ENCODE measurements at regions not wholly inside any gene's neighbourhood (a gene's known extent, or its start where the extent isn't known, plus 50 kb on each side); places are given as distances from the start of the nearest gene placed in this dataset.

- Histone ChIP-seq H3K4me3 (no peak overlapping the region), H3K4me1 (no peaks in the 10 kb centered on the region), H3K27ac (no peak overlapping the region), H3K9me3 (no peaks in the 10 kb centered on the region), H3K36me3 (no peaks in the 10 kb centered on the region), H3K27me3 (peaks cover 0 to 3% of the 10 kb centered on the region in 2 donors)
- TF ChIP-seq, protein P1, sequence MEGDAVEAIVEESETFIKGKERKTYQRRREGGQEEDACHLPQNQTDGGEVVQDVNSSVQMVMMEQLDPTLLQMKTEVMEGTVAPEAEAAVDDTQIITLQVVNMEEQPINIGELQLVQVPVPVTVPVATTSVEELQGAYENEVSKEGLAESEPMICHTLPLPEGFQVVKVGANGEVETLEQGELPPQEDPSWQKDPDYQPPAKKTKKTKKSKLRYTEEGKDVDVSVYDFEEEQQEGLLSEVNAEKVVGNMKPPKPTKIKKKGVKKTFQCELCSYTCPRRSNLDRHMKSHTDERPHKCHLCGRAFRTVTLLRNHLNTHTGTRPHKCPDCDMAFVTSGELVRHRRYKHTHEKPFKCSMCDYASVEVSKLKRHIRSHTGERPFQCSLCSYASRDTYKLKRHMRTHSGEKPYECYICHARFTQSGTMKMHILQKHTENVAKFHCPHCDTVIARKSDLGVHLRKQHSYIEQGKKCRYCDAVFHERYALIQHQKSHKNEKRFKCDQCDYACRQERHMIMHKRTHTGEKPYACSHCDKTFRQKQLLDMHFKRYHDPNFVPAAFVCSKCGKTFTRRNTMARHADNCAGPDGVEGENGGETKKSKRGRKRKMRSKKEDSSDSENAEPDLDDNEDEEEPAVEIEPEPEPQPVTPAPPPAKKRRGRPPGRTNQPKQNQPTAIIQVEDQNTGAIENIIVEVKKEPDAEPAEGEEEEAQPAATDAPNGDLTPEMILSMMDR (IDR thresholded peaks at IDR 0.05), result no peak
- TF ChIP-seq POLR2A (IDR thresholded peaks at IDR 0.05), result no peak
- intact Hi-C loops (cut with DNase I; ENCODE audit: low total_unique reads), result no loop called here
- DNase-seq, result no peak
Measured at GRCh38 chr6:112744827-112745226, 397.7 kb downstream of the RFPL4B start.

DNA sequence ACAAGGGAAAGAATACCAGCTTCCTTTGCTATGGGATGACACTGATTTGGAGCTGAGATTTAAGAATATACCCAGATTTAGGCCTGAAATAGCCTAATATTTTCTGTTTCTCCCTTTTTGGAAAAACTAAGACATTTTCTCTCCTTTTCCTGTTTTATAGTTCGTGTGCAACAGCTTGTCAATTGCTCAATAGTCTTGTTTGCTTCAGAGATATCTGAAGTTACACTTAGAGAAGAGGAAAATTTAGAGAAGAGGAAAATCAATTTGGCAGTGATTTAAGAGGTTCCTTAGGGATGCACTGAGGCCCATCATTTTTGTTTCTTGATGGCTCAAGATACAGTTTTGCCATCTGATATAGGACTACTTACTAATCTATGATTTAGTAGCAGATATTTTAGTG is 398.6 kb downstream of the RFPL4B start:
- no peaks in the 10 kb centered on the region for H3K9me3 ChIP-seq
- H3K36me3 ChIP-seq, result no peaks in the 10 kb centered on the region
- H3K4me1 ChIP-seq, result no peaks in the 10 kb centered on the region
- H3K27me3 ChIP-seq, result peaks cover 0 to 3% of the 10 kb centered on the region in 2 donors
- no peak overlapping the region for H3K27ac ChIP-seq
- no peak overlapping the region for H3K4me3 ChIP-seq
- no peak for DNase-seq
- intact Hi-C loops (cut with DNase I; ENCODE audit: low total_unique reads), result no loop called here
- TF ChIP-seq, protein P1 (IDR thresholded peaks at IDR 0.05), result no peak
- TF ChIP-seq POLR2A (IDR thresholded peaks at IDR 0.05), result no peak

GRCh38 chr6:112749673-112750072 is 402.5 kb downstream of the RFPL4B start:
- intact Hi-C loops (cut with DNase I; ENCODE audit: low total_unique reads), result no loop called here
- Histone ChIP-seq H3K9me3 (no peaks in the 10 kb centered on the region), H3K4me3 (no peak overlapping the region), H3K27me3 (no peaks in the 10 kb centered on the region), H3K27ac (no peak overlapping the region), H3K36me3 (no peaks in the 10 kb centered on the region), H3K4me1 (no peaks in the 10 kb centered on the region)
- no peak for DNase-seq
- TF ChIP-seq POLR2A (IDR thresholded peaks at IDR 0.05), result no peak
- TF ChIP-seq, protein P1 (IDR thresholded peaks at IDR 0.05), result no peak

GRCh38 chr6:112752305-112752704 is 405.2 kb downstream of the RFPL4B start:
- no peak overlapping the region for H3K27ac ChIP-seq
- no peak for DNase-seq
- TF ChIP-seq, protein P1 (IDR thresholded peaks at IDR 0.05), result no peak
- no peak for TF ChIP-seq POLR2A (IDR thresholded peaks at IDR 0.05)
- no peaks in the 10 kb centered on the region for H3K9me3 ChIP-seq
- H3K36me3 ChIP-seq, result no peaks in the 10 kb centered on the region
- no peaks in the 10 kb centered on the region for H3K4me1 ChIP-seq
- intact Hi-C loops (cut with DNase I; ENCODE audit: low total_unique reads), result no loop called here
- no peaks in the 10 kb centered on the region for H3K27me3 ChIP-seq
- H3K4me3 ChIP-seq, result no peak overlapping the region

DNA sequence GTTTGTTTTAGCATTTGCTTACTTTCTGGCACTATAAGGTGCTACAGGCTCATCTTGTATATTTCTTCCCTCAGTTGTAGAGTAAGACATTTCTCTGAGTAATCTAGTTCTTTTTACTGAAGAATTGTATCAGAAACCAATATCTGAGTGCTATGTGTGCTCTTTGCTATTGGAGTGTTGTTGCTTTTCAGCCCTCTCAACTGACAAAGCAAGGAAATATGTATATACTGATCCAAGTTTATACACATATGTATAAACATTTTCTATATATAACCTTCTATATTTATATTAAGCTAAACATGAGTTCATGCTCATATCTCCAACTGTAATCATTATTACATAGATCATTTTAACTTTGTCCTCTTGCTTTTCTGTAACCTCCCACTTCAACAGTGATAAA is 405.7 kb downstream of the RFPL4B start:
- intact Hi-C loops (cut with DNase I; ENCODE audit: low total_unique reads), result no loop called here
- H3K9me3 ChIP-seq, result no peaks in the 10 kb centered on the region
- no peak overlapping the region for H3K27ac ChIP-seq
- no peaks in the 10 kb centered on the region for H3K4me1 ChIP-seq
- no peak overlapping the region for H3K4me3 ChIP-seq
- H3K27me3 ChIP-seq, result no peaks in the 10 kb centered on the region
- DNase-seq, result no peak
- no peak for TF ChIP-seq POLR2A (IDR thresholded peaks at IDR 0.05)
- TF ChIP-seq, protein P1 (IDR thresholded peaks at IDR 0.05), result no peak
- no peaks in the 10 kb centered on the region for H3K36me3 ChIP-seq
